Loucy (cell line): ENCODE measurements at regions not wholly inside any gene's neighbourhood (a gene's known extent, or its start where the extent isn't known, plus 50 kb on each side); places are given as distances from the start of the nearest gene placed in this dataset.
"Not testable (repeated sequence)": the region's sequence is repeated elsewhere in the genome, so short reads cannot be mapped to it uniquely, and the experiment has no call there.

Experiments used
- H2AFZ ChIP-seq: fragments of 200-600 bp; sonication (generic); 2 replicates; pipeline ENCODE4 v1.6.0; 2016; ENCODE audit warnings: antibody characterized with exemption, mild to moderate bottlenecking, low read length, moderate library complexity
- H3F3A ChIP-seq: fragments of 200-600 bp; 2 replicates; pipeline ENCODE4 v1.6.0; 2016; ENCODE audit warnings: antibody characterized with exemption, low read depth, mild to moderate bottlenecking
- H3K27me3 ChIP-seq: fragments of 200-600 bp; sonication (generic); 2 replicates; pipeline ENCODE4 v1.6.1; 2014; ENCODE audit warnings: low read length, mild to moderate bottlenecking; ENCODE audit not compliant: insufficient read depth, poor library complexity, severe bottlenecking
- H3K36me3 ChIP-seq: fragments of 200-600 bp; sonication (generic); 2 replicates; pipeline ENCODE4 v1.6.1; 2016; ENCODE audit warnings: low read length; ENCODE audit not compliant: insufficient read depth
- H3K4me1 ChIP-seq: fragments of 200-600 bp; sonication (generic); 2 replicates; pipeline ENCODE4 v1.5.1; 2014; ENCODE audit warnings: low read length, mild to moderate bottlenecking; ENCODE audit not compliant: insufficient read depth, poor library complexity, severe bottlenecking
- H3K4me2 ChIP-seq: fragments of 200-600 bp; sonication (generic); 2 replicates; pipeline ENCODE4 v1.6.0; 2014; ENCODE audit warnings: antibody characterized with exemption, low read length, low read depth, mild to moderate bottlenecking; ENCODE audit not compliant: poor library complexity, severe bottlenecking
- H3K4me3 ChIP-seq: fragments of 200-600 bp; sonication (generic); 2 replicates; pipeline ENCODE4 v1.5.1; 2014; ENCODE audit warnings: low read length, mild to moderate bottlenecking, mixed read lengths; ENCODE audit not compliant: poor library complexity, severe bottlenecking
- H3K79me2 ChIP-seq: fragments of 200-600 bp; sonication (generic); 2 replicates; pipeline ENCODE4 v1.6.1; 2014; ENCODE audit warnings: low read length; ENCODE audit not compliant: insufficient read depth
- H3K9ac ChIP-seq: fragments of 200-600 bp; sonication (generic); 2 replicates; pipeline ENCODE4 v1.6.0; 2014; ENCODE audit warnings: mild to moderate bottlenecking, low read depth, low read length, moderate library complexity; ENCODE audit not compliant: poor library complexity, severe bottlenecking
- H3K9me2 ChIP-seq: fragments of 200-600 bp; sonication (generic); replicated peaks from 2 replicates; pipeline ENCODE4 v1.6.1; 2016; ENCODE audit warnings: low read depth, low read length, mixed read lengths
- H3K9me3 ChIP-seq: fragments of 200-600 bp; sonication (generic); 2 replicates; pipeline ENCODE4 v1.6.1; 2014; ENCODE audit warnings: mild to moderate bottlenecking, antibody characterized with exemption, low read length, low read depth; ENCODE audit not compliant: insufficient read depth
- H4K20me1 ChIP-seq: fragments of 200-600 bp; sonication (generic); 2 replicates; pipeline ENCODE4 v1.6.0; 2014; ENCODE audit warnings: antibody characterized with exemption, low read length, mild to moderate bottlenecking; ENCODE audit not compliant: insufficient read depth, poor library complexity, severe bottlenecking
- CTCF ChIP-seq: fragments of 200-600 bp; sonication (generic); conservative IDR thresholded peaks from 2 replicates; pipeline ENCODE4 v1.5.1; 2014; ENCODE audit warnings: mild to moderate bottlenecking, antibody characterized with exemption, low read length
- EZH2phosphoT487 ChIP-seq: fragments of 200-600 bp; IDR thresholded peaks from 2 replicates; pipeline ENCODE4 v1.6.1; 2018; ENCODE audit warnings: antibody characterized with exemption, mild to moderate bottlenecking, moderate library complexity, borderline replicate concordance

GRCh38 chr14:25826105-25826504 lies 771.7 kb downstream of the NOVA1 start:
- Histone ChIP-seq H3K4me3 (no peak overlapping the region), H3K36me3 (no peaks in the 10 kb centered on the region), H3K4me2 (no peak overlapping the region), H3K79me2 (no peaks in the 10 kb centered on the region), H3K9me3 (no peaks in the 10 kb centered on the region), H3F3A (no peaks in the 10 kb centered on the region), H3K9me2 (no peaks in the 10 kb centered on the region), H2AFZ (no peak overlapping the region), H3K9ac (no peak overlapping the region), H3K4me1 (no peaks in the 10 kb centered on the region), H3K27me3 (no peaks in the 10 kb centered on the region), H4K20me1 (no peaks in the 10 kb centered on the region)
- TF ChIP-seq EZH2phosphoT487 (no peak), CTCF (no peak)

GRCh38 chr14:25820368-25820767 lies 770.4 kb upstream of the STXBP6 start:
- no peaks in the 10 kb centered on the region for H3K36me3 ChIP-seq
- no peaks in the 10 kb centered on the region for H3F3A ChIP-seq
- no peaks in the 10 kb centered on the region for H3K4me1 ChIP-seq
- no peak overlapping the region for H2AFZ ChIP-seq
- H3K4me3 ChIP-seq, result no peak overlapping the region
- H3K79me2 ChIP-seq, result no peaks in the 10 kb centered on the region
- no peaks in the 10 kb centered on the region for H4K20me1 ChIP-seq
- TF ChIP-seq EZH2phosphoT487 (no peak), CTCF (no peak)
- H3K9ac ChIP-seq, result no peak overlapping the region
- H3K9me3 ChIP-seq, result no peaks in the 10 kb centered on the region
- H3K27me3 ChIP-seq, result no peaks in the 10 kb centered on the region
- H3K9me2 ChIP-seq, result no peaks in the 10 kb centered on the region
- H3K4me2 ChIP-seq, result no peak overlapping the region

- not testable (repeated sequence) for H4K20me1 ChIP-seq, H3K79me2 ChIP-seq, H3K4me2 ChIP-seq, H3K9me2 ChIP-seq, H3K9me3 ChIP-seq, H3K4me1 ChIP-seq, H3K27me3 ChIP-seq, H3F3A ChIP-seq, H3K36me3 ChIP-seq, H2AFZ ChIP-seq, H3K4me3 ChIP-seq, H3K9ac ChIP-seq
These were observed 764.7 kb upstream of the STXBP6 start for GRCh38 chr14:25814622-25815021.

GRCh38 chr14:25803386-25804018 lies 753.6 kb upstream of the STXBP6 start:
- H3K4me3 ChIP-seq, result no peak overlapping the region
- H3K27me3 ChIP-seq, result no peaks in the 10 kb centered on the region
- H3K9ac ChIP-seq, result no peak overlapping the region
- no peaks in the 10 kb centered on the region for H3K9me3 ChIP-seq
- H3F3A ChIP-seq, result no peaks in the 10 kb centered on the region
- H3K4me1 ChIP-seq, result no peaks in the 10 kb centered on the region
- H4K20me1 ChIP-seq, result no peaks in the 10 kb centered on the region
- no peaks in the 10 kb centered on the region for H3K79me2 ChIP-seq
- no peak overlapping the region for H3K4me2 ChIP-seq
- no peak for TF ChIP-seq CTCF
- no peak for TF ChIP-seq EZH2phosphoT487
- no peaks in the 10 kb centered on the region for H3K36me3 ChIP-seq
- H3K9me2 ChIP-seq, result no peaks in the 10 kb centered on the region
- H2AFZ ChIP-seq, result no peak overlapping the region
